SIG-M5 (cell line): ENCODE measurements at regions not wholly inside any gene's neighbourhood (a gene's known extent, or its start where the extent isn't known, plus 50 kb on each side); places are given as distances from the start of the nearest gene placed in this dataset.

Experiments used
- DNase-seq: peaks from one replicate; lab custom pipeline; 2025; lab: John Stamatoyannopoulos, UW

- DNase-seq, result no peak
Measured at GRCh38 chr2:8525582-8526402, 156.1 kb upstream of the ID2 start.

GRCh38 chr2:8526403-8526696 is 155.5 kb upstream of the ID2 start:
- no peak for DNase-seq

GRCh38 chr2:8527031-8527430 is 154.8 kb upstream of the ID2 start:
- DNase-seq, result no peak

DNA sequence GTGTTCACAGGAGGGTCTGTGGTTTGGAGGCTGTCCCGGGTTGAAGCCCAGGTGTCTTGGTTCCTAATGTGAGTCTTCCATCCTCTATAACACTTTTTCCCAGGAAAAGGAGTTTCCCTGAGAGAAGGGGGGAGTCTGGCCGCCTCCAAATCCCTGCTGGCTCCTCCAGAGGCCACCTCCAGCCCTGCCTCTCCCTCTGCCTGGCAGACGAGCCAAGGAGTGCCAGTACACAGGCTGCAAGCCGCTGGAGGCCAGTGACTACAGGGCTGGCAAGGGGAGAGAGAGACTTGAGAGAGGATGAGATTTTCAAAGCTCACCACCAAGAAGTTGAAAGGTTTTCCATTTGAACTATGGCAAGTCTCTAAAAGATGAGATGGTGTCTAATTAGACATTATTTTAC is 154.2 kb upstream of the ID2 start:
- no peak for DNase-seq

DNA sequence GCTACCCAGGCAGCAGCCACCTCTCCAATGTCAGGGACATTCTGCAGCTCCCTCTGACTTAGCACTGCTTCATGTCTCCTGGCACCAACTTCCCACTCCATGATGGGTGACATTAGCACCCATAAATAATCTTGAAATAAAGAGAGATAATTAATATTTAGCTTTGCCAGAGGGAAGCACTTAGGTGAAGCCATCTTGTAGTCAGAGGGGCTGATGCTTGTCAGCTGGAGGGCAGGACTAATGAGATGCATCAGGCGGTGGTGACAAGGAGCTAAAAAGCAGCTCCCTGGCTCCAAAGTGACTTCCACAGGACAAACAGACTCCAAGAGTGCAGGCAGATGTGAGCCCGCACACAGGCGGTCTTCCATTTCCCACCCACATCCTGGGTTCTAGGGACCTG is 153.0 kb upstream of the ID2 start:
- no peak for DNase-seq

DNA sequence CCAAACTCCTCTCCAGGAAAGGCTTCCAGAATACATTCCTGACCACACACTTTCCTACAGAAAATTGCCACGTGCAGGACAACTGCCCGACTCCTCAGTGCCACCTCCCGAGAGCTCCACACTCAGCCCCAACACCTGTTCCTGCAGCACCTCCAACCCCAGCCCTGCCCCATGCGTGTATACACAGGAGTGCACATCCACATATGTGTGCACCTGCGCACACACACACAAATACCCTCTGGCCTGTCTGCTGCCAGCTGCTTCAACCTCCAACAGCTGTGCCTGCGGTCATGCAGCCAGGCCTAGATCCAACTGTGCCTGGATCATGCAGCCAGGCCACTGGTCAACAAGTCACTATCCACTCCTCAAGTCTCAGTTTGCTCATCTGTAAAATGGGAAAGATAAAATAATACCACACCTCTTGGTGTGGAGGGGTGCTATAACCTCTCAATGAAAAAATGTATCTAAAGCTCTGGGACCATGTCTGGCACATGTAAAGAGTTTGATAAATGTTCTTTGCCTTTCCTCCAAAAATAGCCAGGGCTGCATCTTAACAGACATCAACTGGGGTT is 152.1 kb upstream of the ID2 start:
- DNase-seq, result no peak

DNA sequence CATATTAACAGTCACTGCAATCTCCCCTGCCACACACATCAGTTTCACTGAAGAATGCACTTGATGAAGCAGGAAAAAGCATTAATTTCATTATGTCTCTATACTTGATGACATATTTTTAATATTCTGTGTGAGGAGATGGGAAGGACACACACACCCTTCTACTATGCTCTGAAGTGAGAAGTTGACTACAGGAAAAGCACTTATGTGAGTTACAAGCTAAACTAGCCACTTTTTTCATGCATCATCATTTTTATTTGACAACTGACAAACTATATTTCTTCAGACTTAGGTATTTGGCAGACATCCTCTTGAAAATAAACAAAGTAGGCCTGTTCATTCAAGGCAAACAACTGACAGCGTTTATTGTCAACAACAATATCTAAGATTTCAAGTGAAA is 150.4 kb upstream of the ID2 start:
- no peak for DNase-seq

- no peak for DNase-seq
Measured at GRCh38 chr2:8532438-8532837, 149.4 kb upstream of the ID2 start.

- DNase-seq, result no peak
Measured at GRCh38 chr2:8533923-8534322, 147.9 kb upstream of the ID2 start.

- DNase-seq, result no peak
Measured at GRCh38 chr2:8534386-8534728, 147.5 kb upstream of the ID2 start.

- peak; percentile 71 for DNase-seq
Measured at GRCh38 chr2:8534729-8535468, 147.0 kb upstream of the ID2 start.

DNA sequence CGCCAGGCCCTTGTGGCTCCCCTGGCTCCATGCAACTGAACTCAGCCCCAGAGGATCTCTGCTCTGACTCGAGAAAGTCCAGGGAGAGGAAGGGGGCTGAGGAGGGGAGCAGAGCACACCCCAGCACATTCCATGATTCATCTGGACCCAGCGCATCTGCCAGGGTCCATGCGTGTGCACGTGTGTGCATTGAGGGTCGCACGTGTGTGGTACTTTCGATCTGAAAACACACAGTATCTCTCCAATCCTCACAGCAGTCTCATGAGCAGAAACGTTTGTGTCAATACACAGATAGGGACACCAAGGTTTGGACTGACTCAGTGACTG is 146.4 kb upstream of the ID2 start:
- DNase-seq, result no peak

DNA sequence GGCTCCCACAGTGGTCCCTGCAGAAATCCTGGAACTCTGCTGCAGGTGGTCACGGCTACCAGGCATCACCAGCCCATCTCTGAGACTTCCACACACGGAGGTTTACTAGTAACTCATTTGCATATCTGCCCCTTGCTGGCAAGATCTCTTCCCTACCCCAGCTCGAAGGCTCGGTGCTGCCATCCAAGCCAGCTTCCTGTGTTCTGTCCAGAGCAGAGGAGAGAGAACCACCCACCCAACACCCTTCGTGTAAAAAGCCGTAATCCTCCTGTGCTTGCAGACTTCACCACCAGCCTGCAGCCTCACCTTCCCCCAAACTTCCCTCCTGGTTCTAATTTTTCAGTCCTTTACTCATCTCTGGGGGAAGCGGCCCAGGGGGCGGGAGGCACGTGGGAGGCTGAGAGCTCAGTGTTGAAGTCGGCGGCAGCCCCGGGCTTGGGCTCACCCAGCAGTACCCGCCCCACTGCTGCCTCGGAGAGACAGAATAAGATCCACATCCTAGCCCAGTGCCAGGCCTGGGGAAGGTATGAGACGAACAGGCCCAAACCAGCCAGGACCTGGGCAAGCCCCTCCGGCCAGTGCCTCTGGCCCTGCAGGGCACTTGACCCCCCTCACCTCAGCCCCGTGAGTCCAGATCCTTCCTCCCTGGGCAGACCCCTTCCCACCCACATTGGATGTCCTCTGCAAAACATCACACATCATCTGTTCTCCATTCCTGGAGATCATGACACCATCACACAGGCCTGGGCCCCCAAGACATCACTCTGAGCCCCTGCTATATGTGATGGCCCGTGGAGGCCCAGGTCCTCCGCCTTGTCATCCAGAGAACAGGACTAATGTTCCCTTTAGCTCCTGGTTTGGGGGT is 145.8 kb upstream of the ID2 start:
- no peak for DNase-seq

DNA sequence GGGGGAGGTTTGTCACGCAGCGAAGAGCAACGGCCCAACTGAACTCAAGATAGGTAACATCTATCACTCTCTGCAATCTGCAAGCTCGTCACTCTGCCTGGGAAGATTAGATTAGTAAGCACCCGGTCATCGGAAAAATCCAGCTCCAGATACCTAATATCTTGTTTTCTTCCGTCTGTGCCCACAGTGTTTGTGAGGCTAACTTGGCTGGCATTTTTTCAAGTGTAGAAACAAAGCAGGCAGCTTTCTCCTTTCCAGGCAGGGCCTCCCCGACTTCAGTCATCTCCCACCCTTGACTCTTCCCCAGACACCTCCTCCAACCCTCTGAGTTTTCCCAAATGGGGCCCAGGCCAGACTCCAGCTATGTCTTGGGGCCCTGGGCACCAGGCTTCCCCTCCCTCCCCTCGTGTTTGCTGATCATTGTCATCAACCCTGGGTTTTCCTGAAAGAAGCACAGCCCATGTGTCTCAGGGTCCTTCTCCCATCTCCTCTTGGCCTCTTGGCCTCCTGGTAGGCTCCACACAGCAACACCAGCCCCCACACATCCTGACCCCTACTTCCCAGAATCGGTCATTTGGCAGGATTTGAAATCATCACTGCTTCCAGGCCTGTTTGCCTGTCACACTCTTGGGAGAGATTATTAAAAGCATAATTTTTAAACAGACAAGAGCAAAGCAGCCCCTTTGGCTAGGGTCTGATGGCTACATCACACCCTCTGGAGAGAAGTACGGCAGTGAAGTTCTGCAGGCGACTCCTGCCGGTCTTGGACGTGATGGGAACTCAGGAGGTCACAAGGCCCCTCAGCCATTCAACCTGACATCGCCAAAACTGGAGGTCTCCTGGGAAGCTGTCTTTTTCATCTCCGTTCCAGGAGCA is 144.9 kb upstream of the ID2 start:
- no peak for DNase-seq

- DNase-seq, result no peak
Measured at GRCh38 chr2:8537562-8538155, 144.2 kb upstream of the ID2 start.

- no peak for DNase-seq
Measured at GRCh38 chr2:8538531-8538930, 143.3 kb upstream of the ID2 start.

GRCh38 chr2:8538931-8539621 is 142.8 kb upstream of the ID2 start:
- no peak for DNase-seq

- no peak for DNase-seq
Measured at GRCh38 chr2:8539743-8540551, 141.9 kb upstream of the ID2 start.

GRCh38 chr2:8540552-8541055 is 141.3 kb upstream of the ID2 start:
- DNase-seq, result no peak

GRCh38 chr2:8541223-8541622 is 140.6 kb upstream of the ID2 start:
- DNase-seq, result no peak
